Muscle of arm (tissue), 1 donor: ENCODE measurements at regions not wholly inside any gene's neighbourhood (a gene's known extent, or its start where the extent isn't known, plus 50 kb on each side); places are given as distances from the start of the nearest gene placed in this dataset.
"Not testable (repeated sequence)": the region's sequence is repeated elsewhere in the genome, so short reads cannot be mapped to it uniquely, and the experiment has no call there.

Source experiments
- DNase-seq: peaks from one replicate; pipeline ENCODE4 v3.0.0-alpha.2; 2013

DNA sequence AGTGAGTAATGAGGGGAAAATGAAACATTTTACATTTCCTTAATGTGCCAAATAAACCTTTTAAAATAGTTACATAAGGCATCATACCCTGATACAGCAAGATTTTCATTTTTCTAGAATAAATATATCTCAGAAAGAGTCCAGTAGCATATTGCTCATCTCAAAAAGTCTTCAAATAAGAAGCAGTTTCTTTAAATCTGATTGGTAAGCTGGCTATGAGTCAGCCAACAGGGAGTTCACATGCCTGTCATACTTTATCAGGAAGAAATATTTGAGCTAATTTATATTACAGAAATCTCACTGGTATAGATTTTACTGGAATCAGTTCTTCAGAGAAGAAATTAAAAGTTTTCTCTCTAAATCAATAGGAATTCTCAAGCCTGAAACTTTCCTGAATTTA lies 258.1 kb downstream of the C11orf87 start:
- DNase-seq: no peak

DNA sequence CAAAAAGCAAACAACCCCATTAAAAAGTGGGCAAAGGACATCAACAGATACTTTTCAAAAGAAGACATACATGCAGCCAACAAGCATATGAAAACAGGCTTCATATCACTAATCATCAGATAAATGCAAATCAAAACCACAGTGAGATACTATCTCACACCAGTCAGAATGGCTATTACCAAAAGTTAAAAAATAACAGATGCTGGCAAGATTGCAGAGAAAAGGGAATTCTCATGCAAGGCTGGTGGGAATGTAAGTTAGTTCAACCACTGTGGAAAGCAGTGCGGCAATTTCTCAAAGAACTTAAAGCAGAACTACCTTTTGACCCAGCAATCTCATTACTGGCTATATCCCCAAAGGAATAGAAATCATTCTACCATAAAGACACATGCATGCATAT lies 260.8 kb downstream of the C11orf87 start:
- not testable (repeated sequence) for DNase-seq

DNA sequence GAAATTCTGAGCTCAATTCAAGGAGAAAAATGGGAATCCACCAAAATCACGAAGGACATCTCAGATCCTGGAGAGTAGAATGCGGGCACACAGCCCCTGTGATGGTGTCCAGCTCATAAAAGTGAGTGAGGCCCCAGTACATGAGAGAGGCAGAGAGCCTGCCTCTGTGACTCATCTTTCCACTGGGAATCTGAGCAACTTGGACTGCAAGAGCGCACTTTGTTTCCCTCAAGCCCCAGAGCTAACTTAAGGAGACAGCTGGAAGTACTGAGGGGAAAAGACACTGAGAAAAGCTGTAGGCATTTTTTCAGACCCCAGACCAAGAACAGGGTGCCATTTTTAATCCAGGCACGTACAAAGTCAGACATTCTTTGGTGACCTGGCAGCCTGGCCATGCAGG lies 273.7 kb downstream of the C11orf87 start:
- no peak for DNase-seq

DNA sequence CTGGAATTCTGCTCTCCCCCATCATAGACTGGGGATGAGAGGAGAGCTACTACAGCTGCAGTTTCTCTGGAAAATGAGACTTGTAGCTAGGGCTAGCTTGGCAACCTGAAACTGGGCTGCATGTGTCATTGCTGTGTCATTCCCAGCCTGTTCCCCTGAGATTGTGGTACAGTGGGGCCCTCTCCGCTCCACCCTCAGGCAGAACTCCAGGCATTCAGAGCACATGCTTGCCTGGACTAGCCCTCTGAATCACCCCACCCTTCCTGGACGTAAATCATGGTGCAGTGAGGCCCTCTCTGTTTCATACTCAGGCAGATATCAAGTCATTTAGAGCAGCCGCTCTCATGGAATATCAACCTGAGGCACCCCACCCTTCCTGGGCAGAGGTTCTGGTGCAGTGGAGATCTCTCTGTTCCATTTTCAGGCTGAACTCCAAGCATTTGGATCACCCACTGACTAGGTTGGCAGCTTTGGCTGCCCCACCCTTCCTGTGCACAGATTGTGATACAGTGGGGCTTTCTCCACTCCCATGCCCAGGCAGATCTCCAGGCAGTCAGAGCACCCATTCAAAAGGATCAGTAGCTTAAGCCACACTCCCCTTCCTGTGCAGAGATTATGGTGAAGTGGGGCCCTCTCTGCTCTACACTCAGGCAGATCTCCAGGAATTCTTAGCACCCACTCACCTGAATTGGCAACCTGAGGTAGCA lies 274.4 kb downstream of the C11orf87 start:
- DNase-seq: no peak

DNA sequence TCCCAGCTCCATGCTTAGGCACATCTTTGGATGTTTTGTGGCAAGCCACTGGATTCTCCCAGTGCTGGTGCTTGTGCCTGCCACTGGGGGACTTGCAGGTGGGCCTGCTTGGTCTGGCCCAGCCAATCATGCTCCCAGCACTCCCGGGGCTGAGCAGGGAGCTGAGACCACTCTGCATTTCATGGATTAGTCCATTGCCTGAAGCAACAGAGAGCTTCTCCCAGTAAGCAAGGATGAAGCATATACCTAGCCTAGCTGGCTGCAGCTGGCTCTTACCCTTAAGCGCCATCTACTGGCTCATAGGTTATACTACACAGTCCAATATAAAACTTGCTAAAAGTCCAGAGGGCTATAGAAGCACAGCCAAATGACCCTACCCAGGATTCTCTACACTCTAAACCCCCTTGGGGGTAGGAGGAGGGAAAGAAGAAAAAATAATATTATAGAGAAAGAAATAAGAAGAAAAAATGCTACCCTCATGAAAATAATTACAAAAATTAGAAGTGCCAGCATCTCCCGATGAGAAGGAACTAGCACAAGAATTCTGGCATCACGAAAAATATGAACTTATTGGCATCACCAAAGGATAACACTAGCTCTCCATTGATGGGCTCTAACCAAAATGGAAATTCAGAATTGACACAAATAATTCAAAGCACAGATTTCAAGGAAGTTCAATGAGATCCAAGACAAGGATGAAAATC lies 275.3 kb downstream of the C11orf87 start:
- DNase-seq: peak; percentile 8

DNA sequence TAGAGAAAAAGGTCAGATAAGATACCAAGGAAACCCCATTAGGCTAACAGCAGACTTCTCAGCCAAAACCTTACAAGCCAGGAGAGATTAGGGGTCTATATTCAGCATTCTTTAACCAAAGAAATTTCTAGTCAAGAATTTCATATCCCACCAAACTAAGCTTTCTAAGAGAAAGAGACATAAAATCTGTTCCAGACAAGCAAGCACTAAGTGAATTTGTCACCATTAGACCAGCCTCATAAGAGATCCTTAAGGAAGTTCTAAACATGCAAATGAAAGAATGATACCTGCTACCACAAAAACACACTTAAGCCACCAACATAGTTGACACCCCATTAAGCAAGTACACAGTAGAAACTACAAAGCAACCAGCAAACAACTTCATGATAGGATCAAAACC lies 276.2 kb downstream of the C11orf87 start:
- no peak for DNase-seq

DNA sequence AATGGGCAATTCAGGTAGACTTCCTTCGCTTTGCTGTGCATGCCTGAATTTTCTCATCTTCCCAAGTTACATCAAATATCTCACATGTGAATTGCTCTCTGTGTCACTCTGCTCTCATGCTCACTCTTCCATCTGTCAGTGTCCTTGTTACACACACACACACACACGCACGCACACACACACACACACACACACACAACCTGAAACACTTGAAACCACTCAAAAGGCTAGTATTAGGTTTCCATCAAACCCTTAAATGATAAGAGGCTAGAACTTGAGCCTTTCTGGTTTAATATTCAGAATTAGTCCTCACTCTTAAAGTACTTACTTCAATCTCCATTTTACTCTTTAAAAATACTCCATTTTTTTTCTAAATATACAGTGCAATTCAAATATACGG lies 282.4 kb downstream of the C11orf87 start:
- DNase-seq: no peak

DNA sequence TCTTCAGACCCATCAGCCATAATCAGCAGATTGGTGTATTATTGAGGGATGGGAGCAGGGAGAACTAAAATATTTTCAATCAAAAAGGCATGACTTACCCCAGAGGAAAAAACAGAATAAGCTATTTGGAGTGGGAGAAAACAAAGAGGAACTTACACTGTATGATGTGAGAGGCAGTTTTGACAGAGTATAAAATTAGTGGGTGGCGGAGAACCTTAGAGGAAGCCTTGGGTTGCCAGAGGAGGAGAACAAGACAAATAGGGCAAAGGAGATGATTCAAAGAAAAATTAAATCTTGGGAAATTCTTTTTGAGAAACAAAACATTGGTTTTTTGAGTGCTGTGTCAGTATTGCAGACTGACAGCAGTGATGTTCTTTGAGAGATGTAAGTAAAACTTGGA lies 285.0 kb downstream of the C11orf87 start:
- DNase-seq: no peak

DNA sequence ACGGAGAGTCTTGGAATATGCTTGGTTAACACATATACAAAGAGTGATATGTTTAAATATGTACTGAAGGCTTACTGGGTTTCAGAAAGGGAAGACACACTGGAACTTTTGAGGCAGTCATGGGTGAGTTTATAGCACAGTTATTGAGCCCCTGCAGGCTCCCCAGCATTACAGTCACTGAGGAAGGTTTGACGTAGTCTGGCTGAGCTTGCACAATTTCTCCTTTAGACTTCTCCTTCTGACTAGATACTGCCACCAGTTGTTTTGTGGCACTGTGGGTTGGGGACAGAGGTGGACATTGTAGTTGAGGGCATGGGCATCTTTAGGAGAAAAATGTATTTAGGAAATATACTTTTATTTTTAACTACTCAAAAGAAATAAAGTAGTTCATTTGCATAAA lies 285.4 kb downstream of the C11orf87 start:
- no peak for DNase-seq

DNA sequence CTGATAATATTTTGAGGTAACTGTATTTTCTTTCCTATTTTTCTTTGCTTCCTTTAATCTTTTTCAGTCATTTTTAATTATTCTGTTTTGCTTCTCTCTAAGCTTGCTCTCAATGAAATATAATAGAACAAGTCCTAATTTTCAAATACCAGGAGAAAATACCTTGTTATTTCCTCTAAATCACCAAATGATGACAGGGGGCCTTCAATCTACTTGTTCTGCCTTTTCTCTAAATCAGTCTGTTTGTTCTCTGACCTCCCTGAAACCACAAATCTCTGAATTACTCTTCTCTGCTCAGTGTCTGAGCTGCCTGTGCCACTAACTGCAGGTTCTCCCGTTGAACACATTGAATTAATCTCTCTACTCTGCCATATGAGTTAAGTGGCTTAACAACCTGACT lies 286.2 kb downstream of the C11orf87 start:
- DNase-seq: no peak

DNA sequence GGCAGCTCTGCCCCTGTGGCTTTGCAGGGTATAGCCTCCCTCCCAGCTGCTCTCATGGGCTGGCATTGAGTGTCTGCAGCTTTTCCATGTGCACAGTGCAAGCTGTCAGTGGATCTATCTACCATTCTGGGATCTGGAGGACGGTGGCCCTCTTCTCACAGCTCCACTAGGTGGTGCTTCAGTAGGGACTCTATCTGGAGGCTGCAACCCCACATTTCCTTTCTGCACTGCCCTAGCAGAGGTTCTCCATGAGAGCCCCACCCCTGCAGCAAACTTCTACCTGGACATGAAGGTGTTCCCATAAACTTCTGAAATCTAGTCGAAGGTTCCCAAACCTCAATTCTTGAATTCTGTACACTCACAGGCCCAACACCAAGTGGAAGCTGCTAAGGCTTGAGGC lies 292.5 kb downstream of the C11orf87 start:
- DNase-seq: not testable (repeated sequence)

DNA sequence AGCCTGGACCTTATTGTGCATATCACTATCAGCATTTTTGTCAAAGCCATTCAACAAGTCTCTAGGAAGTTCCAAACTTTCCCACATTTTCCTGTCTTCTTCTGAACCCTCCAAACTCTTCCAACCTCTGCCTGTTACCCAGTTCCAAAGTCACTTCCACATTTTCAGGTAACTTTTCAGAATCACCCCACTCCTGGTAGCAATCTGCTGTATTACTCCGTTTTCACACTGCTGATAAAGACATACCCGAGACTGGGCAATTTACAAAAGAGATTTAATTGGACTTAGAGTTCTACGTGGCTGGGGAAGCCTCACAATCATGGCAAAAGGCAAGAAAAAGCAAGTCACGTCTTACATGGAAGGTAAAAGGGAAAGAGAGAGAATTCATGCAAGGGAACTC lies 293.4 kb downstream of the C11orf87 start:
- DNase-seq: not testable (repeated sequence)

DNA sequence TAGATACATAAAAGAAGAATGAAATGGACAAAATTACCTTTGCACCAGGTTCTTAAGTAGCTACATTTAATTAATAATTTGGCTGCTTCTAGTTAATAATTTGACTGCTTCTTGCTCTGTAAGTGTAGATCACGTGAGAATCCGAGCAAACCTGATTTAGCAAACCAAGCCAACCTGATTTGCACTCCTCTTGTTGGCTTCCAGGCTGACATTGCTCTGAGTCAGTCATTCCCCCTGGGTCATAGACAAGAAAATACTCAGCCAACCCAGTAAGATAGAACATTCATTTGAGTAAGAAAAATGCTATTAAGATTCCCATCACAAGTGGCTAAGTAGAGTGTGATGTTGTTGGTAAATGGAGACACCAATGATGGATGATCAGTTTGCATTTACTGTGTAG lies 304.1 kb downstream of the C11orf87 start:
- DNase-seq: no peak

DNA sequence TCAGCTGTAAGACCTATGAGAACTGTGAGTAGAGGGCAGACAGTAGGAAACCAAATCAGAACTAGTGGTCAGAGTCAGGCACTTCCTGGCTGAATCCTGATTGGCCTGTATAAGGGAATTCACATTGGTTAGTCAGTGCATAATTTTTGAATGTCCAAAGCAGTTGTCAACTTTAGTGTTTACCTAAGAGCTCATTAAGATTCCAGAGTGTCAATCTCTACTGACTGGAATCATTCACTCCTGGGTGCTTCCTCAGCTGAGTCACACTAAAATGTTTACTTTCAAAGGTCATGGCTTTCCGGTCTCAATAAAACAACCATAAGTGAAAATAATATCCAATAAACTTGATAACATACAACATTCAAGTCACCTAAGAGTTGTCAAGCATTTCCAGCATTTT lies 306.1 kb downstream of the C11orf87 start:
- DNase-seq: no peak

DNA sequence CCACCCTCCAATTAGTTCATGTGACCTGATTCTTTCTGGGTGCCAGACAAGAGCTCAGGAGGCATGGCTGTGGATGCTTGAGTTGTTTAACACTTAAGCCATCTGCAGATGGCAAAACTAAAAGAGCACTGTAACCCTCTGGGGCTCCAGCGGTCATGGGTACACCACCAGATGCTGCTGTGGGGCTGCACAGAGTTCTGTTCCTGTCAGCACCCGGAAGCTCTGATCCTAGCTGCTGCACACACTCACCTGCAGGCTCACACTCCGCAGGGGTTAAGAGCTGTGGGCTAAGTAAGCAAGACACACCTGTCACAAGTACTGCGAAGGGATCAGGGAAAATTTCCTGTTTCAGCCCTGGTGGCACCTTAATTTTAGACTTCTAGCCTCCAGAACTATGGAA lies 307.8 kb downstream of the C11orf87 start:
- no peak for DNase-seq

DNA sequence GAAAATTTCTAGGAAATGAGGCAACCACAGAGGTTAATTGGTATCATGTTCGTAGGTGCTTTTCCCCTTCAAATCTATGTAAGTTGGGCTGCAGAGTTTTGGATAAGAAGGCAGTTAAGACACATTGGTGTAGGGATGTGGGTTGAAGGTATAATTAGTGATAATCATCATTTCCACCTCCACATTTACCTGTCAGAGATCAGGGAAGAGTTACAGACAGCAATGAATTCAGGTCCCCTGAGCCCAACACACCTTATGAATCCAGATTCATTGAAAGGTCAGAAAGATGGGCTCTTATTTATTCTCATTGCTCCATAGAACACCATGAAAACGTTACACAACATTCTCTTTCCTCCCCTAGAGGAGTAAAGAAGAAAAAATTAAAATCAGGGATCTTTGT lies 308.7 kb downstream of the C11orf87 start:
- DNase-seq: no peak

DNA sequence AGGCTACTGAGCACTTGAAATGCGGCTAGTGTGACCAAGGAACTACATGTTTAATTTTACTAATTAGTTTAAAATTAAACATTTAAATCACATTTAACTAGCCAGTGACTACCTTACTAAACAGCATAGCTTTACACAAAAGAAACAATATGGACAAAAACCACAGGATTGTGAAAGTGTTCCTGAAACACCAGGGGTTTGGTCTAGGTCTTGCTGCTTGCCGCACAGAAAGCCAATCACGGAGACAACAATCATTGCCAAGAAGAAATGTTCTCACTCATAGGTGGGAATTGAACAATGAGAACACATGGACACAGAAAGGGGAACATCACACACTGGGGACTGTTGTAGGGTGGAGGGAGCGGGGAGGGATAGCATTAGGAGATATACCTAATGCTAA lies 309.5 kb downstream of the C11orf87 start:
- no peak for DNase-seq

DNA sequence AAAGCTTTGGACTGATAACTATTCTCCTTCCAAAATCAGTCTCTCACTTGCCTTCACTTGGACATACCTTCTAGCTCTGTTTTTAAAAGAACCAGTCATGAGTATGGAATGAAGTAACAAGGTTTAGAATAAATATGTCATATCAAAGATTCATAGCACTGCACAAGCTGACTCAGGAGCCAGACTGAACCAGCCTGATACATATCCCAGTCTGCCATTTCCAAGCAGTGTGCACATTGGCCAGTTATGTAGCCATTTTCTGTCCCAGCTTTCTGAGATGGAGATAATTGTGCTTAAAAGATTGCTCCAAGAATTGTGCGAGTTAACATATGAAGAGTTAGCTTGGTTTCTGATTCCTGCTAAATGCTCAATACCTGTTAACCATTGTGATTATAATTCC lies 311.3 kb downstream of the C11orf87 start:
- DNase-seq: no peak

DNA sequence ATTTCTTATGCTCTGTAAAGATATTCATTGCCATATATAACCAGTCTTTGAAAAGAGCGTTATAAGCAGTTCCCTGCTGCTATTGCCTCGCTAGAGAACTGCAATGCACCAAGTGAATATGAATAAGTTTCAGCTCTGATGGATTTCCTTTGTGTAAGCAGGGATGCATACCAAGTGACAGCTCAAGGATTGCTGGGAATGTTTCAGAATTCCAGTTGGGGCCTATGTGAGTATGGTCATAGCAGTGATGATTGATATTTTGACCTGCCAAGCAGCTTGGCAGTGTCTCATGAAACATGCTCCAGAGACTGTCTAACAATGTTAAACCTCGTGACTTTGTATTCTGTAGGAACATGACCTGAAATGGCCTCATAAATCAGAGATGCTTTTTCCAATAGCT lies 312.6 kb downstream of the C11orf87 start:
- DNase-seq: peak; percentile 60

DNA sequence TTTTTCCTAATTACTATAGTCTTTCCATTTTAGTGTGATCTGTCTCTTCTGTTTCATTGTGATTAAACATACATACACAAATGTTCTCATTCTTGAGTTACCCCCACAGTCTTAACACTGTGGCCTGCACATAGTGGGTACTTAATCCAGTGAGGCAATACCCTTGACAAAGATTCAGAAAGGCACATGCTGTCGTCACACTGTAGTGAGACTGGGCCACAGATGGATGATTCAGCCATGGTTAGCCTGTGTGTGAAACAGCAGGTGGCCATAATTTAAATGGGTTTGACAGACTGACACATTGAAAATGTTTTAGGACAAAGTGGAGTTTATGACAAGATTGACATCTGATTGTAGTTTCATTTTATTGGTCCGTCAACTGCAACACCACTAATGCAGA lies 313.1 kb downstream of the C11orf87 start:
- no peak for DNase-seq

DNA sequence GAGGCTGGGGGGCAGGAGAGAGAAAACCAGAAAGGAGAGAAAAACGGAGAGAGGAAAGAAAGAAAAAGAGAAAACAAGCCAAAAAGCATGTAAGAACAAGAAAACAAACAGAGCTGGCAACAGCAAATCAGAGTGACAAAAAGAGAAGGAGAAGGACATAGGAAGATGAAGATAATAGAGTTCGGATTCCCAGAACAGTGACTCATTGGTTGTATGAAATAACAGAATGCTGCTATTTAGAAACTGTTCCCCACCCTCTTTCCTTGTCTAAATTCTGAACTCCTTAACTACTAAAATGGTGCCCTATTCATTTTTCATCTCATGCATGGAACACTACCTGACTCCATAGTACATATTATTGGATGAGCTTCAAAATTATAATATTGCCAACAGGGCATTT lies 317.4 kb downstream of the C11orf87 start:
- no peak for DNase-seq

DNA sequence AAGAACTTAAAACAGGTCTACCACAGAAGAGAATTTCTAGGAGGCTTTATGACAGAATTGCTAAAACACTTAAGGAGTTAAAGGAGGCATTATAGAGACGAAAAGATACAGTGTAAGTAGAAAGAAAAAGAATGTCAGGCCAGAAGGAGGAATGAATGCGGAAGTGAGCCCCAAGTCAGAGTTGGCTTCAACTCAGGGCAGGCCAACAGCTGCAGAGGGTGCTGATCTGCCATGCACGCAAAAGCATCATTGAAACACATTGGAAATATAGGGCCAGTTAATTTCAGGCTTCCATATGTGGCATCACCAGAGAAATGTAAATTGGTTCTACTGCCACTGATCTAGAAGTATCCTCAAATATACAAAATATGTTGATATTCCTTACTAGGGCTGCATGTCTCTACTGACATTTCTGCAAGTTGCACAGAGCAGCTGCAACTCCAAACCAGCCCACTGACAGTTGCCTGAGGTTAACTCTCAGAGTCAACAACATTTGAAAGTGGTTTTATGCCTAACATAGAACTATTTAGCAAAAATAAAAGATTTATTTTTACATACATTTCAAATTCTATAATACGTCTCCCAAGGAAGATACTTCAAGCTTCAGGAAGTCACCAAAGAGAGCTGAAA lies 324.1 kb downstream of the C11orf87 start:
- no peak for DNase-seq

DNA sequence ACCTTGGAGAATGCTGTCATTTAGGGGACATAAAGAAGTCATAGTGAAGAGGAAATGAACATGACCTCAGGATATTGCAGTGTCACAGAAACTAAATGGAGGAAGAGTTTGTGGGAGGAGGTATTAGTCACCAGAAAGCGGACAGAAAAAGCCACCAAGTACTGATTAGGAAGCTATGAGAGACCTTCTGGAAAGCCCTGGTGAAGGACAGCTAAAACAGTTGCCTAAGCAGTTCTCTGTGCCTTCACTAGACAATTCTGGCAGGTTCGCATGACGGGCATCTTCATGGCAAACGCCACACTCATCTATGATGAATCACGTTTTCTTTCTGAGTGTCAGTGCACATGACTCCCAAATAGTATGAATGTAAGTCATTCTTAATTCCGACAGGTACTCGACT lies 325.8 kb downstream of the C11orf87 start:
- DNase-seq: no peak
